ENCODE measurements at regions not wholly inside any gene's neighbourhood (a gene's known extent, or its start where the extent isn't known, plus 50 kb on each side); places are given as distances from the start of the nearest gene placed in this dataset.

DNA sequence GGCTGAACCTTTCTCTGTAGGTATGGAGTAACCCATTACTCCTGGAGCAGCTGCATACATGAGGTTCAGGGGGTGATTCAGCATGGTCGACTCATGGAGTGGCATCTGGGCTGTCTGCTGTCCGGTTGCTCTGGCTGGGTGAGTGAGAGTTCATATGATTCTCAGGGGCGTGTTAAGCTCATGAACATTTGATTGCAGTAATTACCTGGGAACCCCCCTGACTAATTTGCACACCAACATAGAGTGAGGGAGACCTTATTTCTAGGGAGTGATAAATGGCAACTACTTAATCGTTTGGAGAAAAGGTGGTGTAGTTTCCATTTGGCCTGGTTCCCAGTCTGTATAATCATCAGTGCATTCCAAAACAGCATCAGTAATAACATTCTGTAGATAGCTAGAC lies 661.9 kb downstream of the ETS1 start:
- TF ChIP-seq, protein P1, sequence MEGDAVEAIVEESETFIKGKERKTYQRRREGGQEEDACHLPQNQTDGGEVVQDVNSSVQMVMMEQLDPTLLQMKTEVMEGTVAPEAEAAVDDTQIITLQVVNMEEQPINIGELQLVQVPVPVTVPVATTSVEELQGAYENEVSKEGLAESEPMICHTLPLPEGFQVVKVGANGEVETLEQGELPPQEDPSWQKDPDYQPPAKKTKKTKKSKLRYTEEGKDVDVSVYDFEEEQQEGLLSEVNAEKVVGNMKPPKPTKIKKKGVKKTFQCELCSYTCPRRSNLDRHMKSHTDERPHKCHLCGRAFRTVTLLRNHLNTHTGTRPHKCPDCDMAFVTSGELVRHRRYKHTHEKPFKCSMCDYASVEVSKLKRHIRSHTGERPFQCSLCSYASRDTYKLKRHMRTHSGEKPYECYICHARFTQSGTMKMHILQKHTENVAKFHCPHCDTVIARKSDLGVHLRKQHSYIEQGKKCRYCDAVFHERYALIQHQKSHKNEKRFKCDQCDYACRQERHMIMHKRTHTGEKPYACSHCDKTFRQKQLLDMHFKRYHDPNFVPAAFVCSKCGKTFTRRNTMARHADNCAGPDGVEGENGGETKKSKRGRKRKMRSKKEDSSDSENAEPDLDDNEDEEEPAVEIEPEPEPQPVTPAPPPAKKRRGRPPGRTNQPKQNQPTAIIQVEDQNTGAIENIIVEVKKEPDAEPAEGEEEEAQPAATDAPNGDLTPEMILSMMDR (conservative IDR thresholded peaks at IDR 0.05; ENCODE audit: low read length): no peak
- TF ChIP-seq EZH2phosphoT487 (IDR thresholded peaks at IDR 0.05; ENCODE audit: borderline replicate concordance, low read depth, low read length): no peak
